ENCODE measurements at regions not wholly inside any gene's neighbourhood (a gene's known extent, or its start where the extent isn't known, plus 50 kb on each side); places are given as distances from the start of the nearest gene placed in this dataset.

- TF ChIP-seq CTCF (IDR thresholded peaks at IDR 0.05; ENCODE audit: low read length) (no peak), EZH2 (IDR thresholded peaks at IDR 0.05; ENCODE audit: borderline replicate concordance, low read length) (no peak)
Measured at GRCh38 chr5:164005071-164005470, 499.7 kb downstream of the MAT2B start.
